ENCODE measurements at regions not wholly inside any gene's neighbourhood (a gene's known extent, or its start where the extent isn't known, plus 50 kb on each side); places are given as distances from the start of the nearest gene placed in this dataset.
"Not testable (repeated sequence)": the region's sequence is repeated elsewhere in the genome, so short reads cannot be mapped to it uniquely, and the experiment has no call there.

GRCh38 chr6:88499436-88499835 is 333.3 kb upstream of the CNR1 start:
- no peak for DNase-seq

DNA sequence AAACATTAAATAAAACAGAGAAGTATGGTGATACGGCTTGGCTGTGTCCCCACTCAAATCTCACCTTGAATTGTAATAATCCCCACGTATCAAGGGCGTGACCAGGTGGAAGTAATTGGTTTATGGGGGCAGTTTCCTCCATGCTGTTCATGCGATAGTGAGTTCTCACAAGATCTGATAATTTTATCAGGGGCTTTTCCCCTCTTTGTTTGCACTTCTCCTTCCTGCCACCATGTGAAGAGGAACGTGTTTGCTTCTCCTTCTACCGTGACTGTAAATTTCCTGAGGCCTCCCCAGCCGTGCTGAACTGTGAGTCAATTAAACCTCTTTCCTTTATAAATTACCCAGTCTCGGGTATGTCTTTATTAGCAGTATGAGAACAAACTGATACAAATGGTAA is 331.3 kb upstream of the CNR1 start:
- not testable (repeated sequence) for DNase-seq

GRCh38 chr6:88494401-88495140 is 328.4 kb upstream of the CNR1 start:
- no peak for DNase-seq

DNA sequence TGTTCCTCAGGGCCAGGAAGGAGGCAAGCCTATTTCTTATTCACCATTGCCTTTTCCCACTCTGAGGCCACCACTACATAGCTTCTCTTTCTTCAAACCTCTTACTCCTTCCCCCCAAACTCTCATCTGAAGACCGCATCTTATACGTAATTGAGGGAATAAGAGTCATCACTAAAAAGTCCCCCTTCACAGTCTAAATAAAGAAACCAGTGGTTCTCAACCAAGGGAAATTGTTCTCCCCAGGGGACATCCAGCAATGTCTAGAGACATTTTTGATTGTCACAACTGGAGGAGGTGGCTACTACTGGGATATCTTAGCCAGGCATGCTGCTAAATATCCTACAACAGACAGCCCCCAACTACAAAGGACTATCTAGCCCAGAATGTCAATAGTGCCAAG is 327.6 kb upstream of the CNR1 start:
- DNase-seq: no peak

DNA sequence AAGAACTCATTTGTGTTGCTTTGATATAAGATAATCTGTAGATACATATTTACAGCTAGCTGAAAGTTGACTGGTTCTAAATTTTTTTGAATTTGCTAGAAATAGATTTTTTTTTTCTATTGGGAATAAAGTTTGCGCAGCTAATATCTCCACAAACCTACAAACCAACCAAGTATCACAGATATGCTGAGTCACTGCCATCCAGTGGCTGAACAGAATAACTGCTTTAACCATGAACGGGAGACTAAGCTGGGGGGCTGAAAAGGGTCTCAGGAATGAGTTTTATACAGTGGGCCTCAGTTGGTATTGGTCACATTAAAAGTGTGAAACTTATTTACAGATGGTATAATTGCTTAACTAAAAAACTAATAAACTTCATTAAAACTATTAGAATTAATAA is 326.7 kb upstream of the CNR1 start:
- no peak for DNase-seq

- no peak for DNase-seq
Measured at GRCh38 chr6:88492241-88492640, 326.1 kb upstream of the CNR1 start.

- DNase-seq: no peak
Measured at GRCh38 chr6:88491266-88491880, 325.2 kb upstream of the CNR1 start.

DNA sequence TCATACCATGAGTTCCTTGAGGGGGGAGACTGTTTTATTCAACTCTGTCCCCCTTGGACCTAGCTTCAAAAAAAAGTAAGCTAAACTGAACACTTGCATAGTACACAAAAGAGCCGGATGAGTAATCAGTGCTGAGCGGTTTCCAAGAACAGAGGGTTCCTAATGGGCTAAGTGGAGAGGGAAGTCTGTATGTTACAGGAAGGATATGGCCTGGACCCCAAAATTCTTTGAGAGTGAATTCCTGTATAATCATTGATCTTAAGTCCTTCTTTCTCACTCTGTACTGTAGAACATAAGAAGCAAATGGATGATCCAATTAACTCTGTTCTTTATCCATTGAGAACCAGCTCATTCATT is 324.7 kb upstream of the CNR1 start:
- DNase-seq: no peak

DNA sequence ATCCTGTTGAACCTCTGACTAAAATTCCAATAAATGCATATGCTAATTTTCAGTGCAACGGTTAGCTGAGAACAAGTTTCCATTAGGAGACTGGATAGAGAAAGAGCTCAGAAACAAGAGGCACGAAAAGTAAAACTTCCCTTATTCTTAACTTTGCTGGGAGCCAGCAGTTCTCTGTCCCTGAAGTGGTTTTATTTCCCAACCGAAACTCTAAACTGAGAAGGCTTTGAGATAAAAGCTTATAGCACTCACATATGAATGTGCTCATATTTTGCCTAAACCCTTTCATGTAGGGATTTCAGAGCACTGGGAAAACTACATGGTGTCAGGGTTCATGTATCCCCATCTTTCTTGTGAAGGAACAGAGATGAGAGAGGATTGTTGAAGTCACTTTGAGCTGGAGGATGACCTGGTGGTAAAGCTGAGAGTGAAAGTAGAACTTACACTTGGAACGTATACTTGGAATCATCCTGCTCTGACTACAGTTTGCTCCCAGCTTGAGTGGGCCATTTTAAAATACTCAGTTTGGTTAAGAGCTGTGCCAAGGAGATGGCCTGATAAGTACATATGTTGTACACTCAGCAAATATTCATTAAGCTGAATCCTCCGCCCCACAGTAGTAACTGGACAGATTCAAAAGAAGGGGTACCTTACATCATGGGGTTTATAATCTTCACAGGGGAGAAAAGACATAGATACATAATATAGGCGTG is 324.2 kb upstream of the CNR1 start:
- DNase-seq: no peak

GRCh38 chr6:88483424-88483823 is 317.3 kb upstream of the CNR1 start:
- DNase-seq: no peak

- no peak for DNase-seq
Measured at GRCh38 chr6:88482465-88482864, 316.3 kb upstream of the CNR1 start.

- no peak for DNase-seq
Measured at GRCh38 chr6:88481519-88481918, 315.4 kb upstream of the CNR1 start.

DNA sequence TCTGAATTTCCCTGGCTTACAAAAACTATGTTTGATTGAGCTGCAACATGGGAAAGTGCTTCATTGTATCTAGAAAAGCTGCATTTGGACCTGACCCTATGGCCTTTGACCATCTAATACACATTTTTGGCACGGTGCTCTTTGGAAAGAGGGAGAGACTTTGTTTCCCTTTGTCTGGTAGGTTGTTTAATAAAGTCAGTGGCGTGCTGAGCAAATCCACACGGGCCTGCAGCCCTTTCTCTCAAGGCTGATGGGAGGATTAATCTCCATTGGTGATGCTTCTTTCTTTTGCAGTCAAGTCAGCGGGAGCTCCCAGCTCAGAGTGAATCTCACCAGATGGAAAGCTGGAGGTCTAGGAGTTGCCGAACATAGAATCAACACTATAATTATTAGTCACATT is 314.7 kb upstream of the CNR1 start:
- no peak for DNase-seq

DNA sequence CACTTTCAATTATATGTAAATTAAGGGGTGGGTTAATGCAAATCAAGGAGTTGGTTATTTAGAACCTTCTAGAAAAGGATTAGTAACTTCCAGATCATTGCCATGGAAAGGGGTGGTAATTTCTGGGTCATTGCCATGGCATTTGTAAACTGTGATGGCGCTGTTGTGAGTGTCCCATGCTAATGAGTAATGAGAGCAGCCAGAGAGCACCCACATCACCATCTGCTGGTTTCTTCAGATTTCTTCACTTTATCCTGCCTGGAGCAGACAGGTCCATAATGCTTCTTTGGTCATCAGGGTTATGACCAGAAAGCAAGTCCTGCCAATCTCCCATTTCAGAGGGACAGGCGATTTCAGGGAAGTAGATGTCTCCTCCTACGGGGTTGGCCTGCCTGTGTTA is 311.3 kb upstream of the CNR1 start:
- DNase-seq: no peak

- DNase-seq: no peak
Measured at GRCh38 chr6:88476388-88476787, 310.2 kb upstream of the CNR1 start.

DNA sequence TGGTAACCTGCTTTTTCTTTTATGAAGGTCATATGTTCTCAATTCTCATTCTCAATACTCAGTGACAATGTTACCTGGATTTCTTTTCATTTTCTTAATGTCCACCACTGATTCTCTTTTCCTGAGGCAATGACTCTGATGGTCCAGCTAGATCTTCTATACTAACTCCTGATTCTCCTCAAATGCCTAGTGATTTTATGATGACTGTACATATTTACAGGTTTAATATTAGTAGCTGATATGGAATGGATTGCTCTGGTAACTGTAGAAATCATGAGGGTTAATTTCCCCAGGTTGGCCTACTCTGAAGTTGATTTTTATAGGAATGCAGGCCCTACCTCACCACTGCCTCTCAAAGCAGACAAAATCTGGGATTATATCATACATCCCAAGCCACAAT is 308.6 kb upstream of the CNR1 start:
- no peak for DNase-seq

DNA sequence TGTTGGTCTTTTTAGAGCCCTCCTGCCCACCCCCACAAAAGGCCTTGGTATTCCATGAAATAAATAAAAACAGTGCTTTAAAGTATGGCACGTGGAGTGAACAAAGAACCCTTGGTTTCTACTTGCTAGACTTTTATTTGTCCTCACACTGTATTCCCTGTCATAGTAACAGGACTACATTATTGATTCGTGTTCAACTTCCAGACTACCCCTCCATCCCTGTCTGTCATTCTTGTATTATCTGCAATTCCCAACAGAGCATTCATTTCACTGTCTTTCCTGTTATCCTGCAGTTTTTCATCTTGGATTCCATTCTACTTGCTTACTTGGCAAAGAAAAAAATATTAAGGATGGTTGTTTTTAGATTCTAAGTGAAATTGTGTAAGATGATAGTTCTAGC is 307.4 kb upstream of the CNR1 start:
- no peak for DNase-seq

DNA sequence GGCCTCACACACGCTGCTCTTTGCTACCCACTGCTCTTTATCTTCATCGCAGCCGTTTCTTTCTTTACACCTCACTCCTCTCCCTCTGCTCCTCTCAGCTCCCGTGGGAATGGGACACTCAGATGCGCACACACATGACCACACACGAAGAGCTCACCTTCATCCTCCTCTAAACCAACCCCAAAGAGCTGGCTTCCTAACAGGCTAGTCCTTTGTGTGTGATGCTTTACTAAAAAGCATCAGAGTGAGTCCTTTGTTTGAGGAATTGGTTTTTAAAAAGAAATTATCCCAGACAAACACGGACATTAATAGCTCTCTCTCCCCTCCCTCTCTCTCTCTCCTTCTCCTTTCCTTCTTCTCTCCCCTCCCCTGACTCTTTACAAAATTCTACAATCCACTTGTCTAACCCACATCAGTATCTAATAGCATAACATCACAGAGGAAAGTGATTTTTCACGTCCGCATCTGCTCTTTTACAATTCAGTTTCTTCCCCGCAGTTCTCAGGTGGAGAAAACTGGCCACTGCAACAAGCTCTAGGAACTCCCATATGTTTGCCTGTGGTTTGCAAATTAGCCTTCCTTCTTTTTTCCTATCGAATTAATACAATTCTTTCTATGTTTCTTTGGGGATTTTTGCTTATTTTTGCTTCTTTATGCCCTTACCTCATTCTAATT is 306.8 kb upstream of the CNR1 start:
- no peak for DNase-seq

- DNase-seq: no peak
Measured at GRCh38 chr6:88459643-88460042, 293.5 kb upstream of the CNR1 start.

DNA sequence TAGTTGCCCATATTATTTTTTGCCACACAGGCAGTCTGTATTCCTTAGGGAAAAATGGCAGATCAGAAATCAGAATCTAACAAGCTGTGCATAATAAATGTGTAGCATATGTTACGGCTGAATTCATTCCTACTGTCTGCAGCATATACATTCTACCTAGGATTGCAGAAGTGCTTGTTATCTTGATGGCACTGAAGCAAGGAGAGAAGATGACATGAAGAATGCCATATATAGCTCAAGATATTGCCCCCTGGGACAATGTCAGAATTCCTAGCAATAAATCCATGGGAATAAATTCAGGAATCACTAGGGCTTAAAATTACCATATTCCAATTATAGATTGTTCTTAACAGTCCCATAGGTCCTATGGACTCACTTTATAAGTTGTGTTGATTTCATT is 293.0 kb upstream of the CNR1 start:
- DNase-seq: no peak

- DNase-seq: no peak
Measured at GRCh38 chr6:88458662-88459061, 292.5 kb upstream of the CNR1 start.

DNA sequence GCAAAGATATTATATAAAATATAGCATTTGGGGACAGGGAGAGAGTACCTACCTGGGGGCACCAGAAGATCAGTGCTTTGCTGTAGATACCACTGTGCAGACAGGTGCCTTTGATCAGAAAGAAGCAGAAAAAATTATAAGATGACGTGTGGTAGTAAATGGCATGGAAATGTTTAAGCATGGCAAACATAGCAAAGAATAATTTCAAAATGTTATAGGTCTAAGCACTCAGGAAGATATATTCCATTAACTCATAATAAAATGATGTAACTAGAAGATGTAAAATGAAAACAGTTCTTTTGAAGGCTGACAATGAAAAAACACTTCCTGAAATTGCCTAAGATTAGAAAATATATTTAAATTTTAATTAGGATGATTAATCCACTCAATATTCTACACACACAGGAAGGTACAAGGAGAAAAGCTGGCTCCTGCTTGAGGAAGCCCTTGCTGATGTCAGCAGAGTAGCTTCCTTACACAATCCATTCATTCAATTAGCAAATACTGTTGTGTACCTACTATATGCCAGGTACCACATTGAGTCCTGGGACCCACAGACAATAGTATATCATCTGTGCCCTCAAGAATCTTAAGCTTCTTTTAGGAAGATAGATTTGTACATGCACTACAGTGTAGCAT is 290.2 kb upstream of the CNR1 start:
- DNase-seq: no peak

DNA sequence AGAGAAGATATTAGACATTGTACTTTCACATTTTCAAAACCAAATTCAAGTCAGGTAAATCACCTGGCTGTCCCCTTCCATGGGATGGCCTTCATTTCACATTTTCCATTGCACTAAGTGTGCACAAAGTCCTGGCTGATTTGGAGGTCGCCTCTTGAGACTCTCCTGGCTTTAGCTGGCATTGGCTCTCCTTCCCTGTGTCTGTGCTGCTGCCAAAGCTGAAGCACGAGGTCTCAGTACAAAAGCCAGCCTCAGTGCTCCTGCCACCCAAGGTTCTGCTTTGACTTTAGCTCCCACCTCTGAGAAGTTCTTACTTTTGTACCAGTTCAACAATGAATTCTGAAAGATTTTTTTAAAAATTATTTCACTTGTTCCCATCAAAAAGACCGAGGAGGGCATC is 289.2 kb upstream of the CNR1 start:
- no peak for DNase-seq

Data from T-helper 2 cell (primary cell).